GM23338 (cell line): ENCODE measurements at regions not wholly inside any gene's neighbourhood (a gene's known extent, or its start where the extent isn't known, plus 50 kb on each side); places are given as distances from the start of the nearest gene placed in this dataset.

Experiments used
- ATAC-seq: fragments of 200-7000 bp; cut with Tn5 transposase; 3 replicates; pipeline ENCODE4 v1.9.1; 2020
- DNase-seq: peaks from one replicate; pipeline ENCODE4 v3.0.0-alpha.2; 2015; ENCODE audit warnings: low spot score
- H2AFZ ChIP-seq: fragments of 200-600 bp; sonication (generic); 2 replicates; pipeline ENCODE4 v1.8.0; 2016; ENCODE audit warnings: antibody characterized with exemption, mild to moderate bottlenecking, moderate library complexity
- H3F3A ChIP-seq: fragments of 200-600 bp; sonication (generic); replicated peaks from 2 replicates; pipeline ENCODE4 v1.8.0; 2017; ENCODE audit warnings: antibody characterized with exemption, mixed run types, low read depth
- H3K27ac ChIP-seq: fragments of 200-600 bp; sonication (generic); 2 replicates; pipeline ENCODE4 v1.6.1; 2016; ENCODE audit warnings: low read depth
- H3K27me3 ChIP-seq: fragments of 200-600 bp; sonication (generic); 2 replicates; pipeline ENCODE4 v1.8.0; 2016; ENCODE audit warnings: mild to moderate bottlenecking, mixed run types, moderate library complexity; ENCODE audit not compliant: insufficient read depth
- H3K36me3 ChIP-seq: fragments of 200-600 bp; sonication (generic); 2 replicates; pipeline ENCODE4 v1.8.0; 2016; ENCODE audit warnings: mild to moderate bottlenecking; ENCODE audit not compliant: insufficient read depth
- H3K4me1 ChIP-seq: fragments of 200-600 bp; sonication (generic); 2 replicates; pipeline ENCODE4 v1.8.0; 2016; ENCODE audit warnings: mild to moderate bottlenecking, moderate library complexity; ENCODE audit not compliant: insufficient read depth
- H3K4me2 ChIP-seq: fragments of 200-600 bp; sonication (generic); 2 replicates; pipeline ENCODE4 v1.7.1; 2017; ENCODE audit warnings: mixed run types
- H3K4me3 ChIP-seq: fragments of 200-600 bp; sonication (generic); 2 replicates; pipeline ENCODE4 v1.6.1; 2016; ENCODE audit warnings: mixed run types
- H3K79me2 ChIP-seq: fragments of 200-600 bp; sonication (generic); replicated peaks from 2 replicates; pipeline ENCODE4 v1.8.0; 2017; ENCODE audit warnings: mild to moderate bottlenecking; ENCODE audit not compliant: insufficient read depth
- H3K9me2 ChIP-seq: fragments of 200-600 bp; sonication (generic); 2 replicates; pipeline ENCODE4 v1.8.0; 2017; ENCODE audit not compliant: insufficient read depth
- H4K20me1 ChIP-seq: fragments of 200-600 bp; sonication (generic); replicated peaks from 2 replicates; pipeline ENCODE4 v1.8.0; 2017; ENCODE audit warnings: mild to moderate bottlenecking; ENCODE audit not compliant: insufficient read depth
- H3K27ac Mint-ChIP-seq: 2 replicates; pipeline ENCODE4 v1.8.0; 2020; ENCODE audit warnings: inconsistent platforms, mild to moderate bottlenecking, moderate library complexity, mixed read lengths
- H3K27me3 Mint-ChIP-seq: 3 replicates; pipeline ENCODE4 v1.8.0; 2022; ENCODE audit warnings: low read depth, mild to moderate bottlenecking, moderate library complexity, mixed read lengths, inconsistent platforms; ENCODE audit not compliant: insufficient read depth, poor library complexity
- H3K36me3 Mint-ChIP-seq: 3 replicates; pipeline ENCODE4 v1.8.0; 2021; ENCODE audit warnings: low read depth, mild to moderate bottlenecking, inconsistent platforms, moderate library complexity, mixed read lengths
- H3K4me1 Mint-ChIP-seq: 3 replicates; pipeline ENCODE4 v1.8.0; 2020; ENCODE audit warnings: mild to moderate bottlenecking, inconsistent platforms, mixed read lengths
- H3K4me3 Mint-ChIP-seq: 3 replicates; pipeline ENCODE4 v1.8.0; 2021; ENCODE audit warnings: moderate library complexity, mild to moderate bottlenecking, inconsistent platforms, mixed read lengths
- H3K9me3 Mint-ChIP-seq: 3 replicates; pipeline ENCODE4 v1.8.0; 2020; ENCODE audit warnings: moderate library complexity, mild to moderate bottlenecking, inconsistent platforms, mixed read lengths
- CREB1 ChIP-seq: fragments of 250-450 bp; sonication (Bioruptor Pico); IDR thresholded peaks from 2 replicates; pipeline ENCODE4 v1.5.0; 2020; ENCODE audit warnings: low read depth, mild to moderate bottlenecking, moderate library complexity
- EZH2 ChIP-seq: fragments of 200-600 bp; sonication (generic); IDR thresholded peaks from one replicate; pipeline ENCODE4 v1.8.0; 2017; ENCODE audit warnings: antibody characterized with exemption, mild to moderate bottlenecking, low read depth; ENCODE audit not compliant: unreplicated experiment
- EZH2phosphoT487 ChIP-seq: fragments of 200-600 bp; sonication (generic); IDR thresholded peaks from one replicate; pipeline ENCODE4 v1.8.1; 2018; ENCODE audit warnings: antibody characterized with exemption; ENCODE audit not compliant: unreplicated experiment
- JUNB ChIP-seq: IDR thresholded peaks from one replicate; pipeline ENCODE4 v1.6.1; 2016; ENCODE audit warnings: antibody characterized with exemption; ENCODE audit not compliant: unreplicated experiment
- NANOG ChIP-seq: IDR thresholded peaks from 2 replicates; pipeline ENCODE4 v1.6.1; 2016; ENCODE audit warnings: antibody characterized with exemption, borderline replicate concordance
- POLR2AphosphoS5 ChIP-seq: IDR thresholded peaks from 2 replicates; pipeline ENCODE4 v1.6.1; 2016; ENCODE audit warnings: antibody characterized with exemption, low read depth
- STAT1 ChIP-seq: IDR thresholded peaks from one replicate; pipeline ENCODE4 v1.6.1; 2016; ENCODE audit warnings: antibody characterized with exemption; ENCODE audit not compliant: unreplicated experiment
- ZNF114 ChIP-seq: fragments of 250-450 bp; sonication (Bioruptor Pico); IDR thresholded peaks from 2 replicates; pipeline ENCODE4 v1.5.0; 2020; ENCODE audit warnings: mild to moderate bottlenecking, moderate library complexity
- ZNF331 ChIP-seq: fragments of 250-450 bp; sonication (Bioruptor Pico); IDR thresholded peaks from 2 replicates; pipeline ENCODE4 v1.5.0; 2020; ENCODE audit warnings: low read depth, mild to moderate bottlenecking, moderate library complexity
- TF ChIP-seq, protein P1 (sequence below): IDR thresholded peaks from one replicate; pipeline ENCODE4 v1.6.1; 2018; ENCODE audit warnings: antibody characterized with exemption; ENCODE audit not compliant: unreplicated experiment
- TF ChIP-seq, protein P2 (sequence below): fragments of 250-450 bp; sonication (Bioruptor Pico); IDR thresholded peaks from 2 replicates; pipeline ENCODE4 v1.5.0; 2020; ENCODE audit warnings: mild to moderate bottlenecking, moderate library complexity
- TF ChIP-seq, protein P3 (sequence below), 2 experiments: fragments of 200-600 bp in 1 of 2; sonication (generic) in 1 of 2; conservative IDR thresholded peaks; 2 replicates each; pipeline versions ENCODE4 v1.5.1 to v1.6.1; 2016 to 2017; ENCODE audit warnings: antibody characterized with exemption in 2 of 2, low read depth in 2 of 2, mild to moderate bottlenecking in 2 of 2, moderate library complexity in 1 of 2
- TF ChIP-seq, protein P4 (sequence below): IDR thresholded peaks from 2 replicates; pipeline ENCODE4 v1.6.1; 2016; ENCODE audit warnings: antibody characterized with exemption

DNA sequence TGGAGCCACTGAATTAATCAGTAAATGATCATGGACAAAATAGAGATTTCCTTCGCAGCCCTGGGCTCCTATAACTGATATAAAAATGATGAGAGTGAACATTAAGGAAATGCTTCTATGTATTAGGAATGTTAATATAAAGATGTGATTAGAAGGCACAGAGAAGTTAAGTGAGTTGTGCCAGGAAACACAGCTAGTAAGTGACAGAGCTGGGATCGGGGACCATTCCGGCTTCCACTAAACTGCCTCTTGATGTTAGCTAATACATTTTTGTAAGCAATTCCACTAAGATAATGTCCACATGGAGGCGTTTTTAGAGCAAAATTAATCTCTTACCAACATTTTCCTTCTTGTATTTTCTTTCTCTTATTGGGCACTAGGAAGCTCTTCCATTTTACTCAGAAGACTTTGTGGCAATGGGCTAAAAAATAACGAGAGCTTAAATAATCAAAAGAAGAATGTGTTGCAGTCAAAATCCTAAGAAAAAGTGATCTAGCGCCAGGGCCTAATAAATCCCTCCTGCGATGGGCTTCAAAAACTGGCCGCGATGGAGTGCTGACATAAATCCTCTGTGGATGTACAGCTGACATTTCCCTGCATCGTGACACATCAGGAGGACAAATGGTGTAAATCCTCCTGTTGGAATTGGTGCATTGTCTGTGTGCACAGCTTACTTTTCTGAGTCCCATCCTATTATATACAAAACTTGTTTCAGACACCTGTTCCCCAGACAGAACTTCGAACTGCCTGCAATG, 326.1 kb upstream of the MAF start:
- ATAC-seq (no peak), DNase-seq (no peak)
- H2AFZ ChIP-seq = no peak overlapping the region
- no peaks in the 10 kb centered on the region for H4K20me1 ChIP-seq
- no peak overlapping the region for H3K27ac ChIP-seq
- Mint-ChIP-seq H3K27me3 (peaks cover 1% of the 10 kb centered on the region), H3K4me3 (no peak overlapping the region), H3K9me3 (no peaks in the 10 kb centered on the region), H3K36me3 (no peaks in the 10 kb centered on the region), H3K27ac (no peak overlapping the region), H3K4me1 (no peaks in the 10 kb centered on the region)
- no peaks in the 10 kb centered on the region; the same call in 1 of the 2 replicates for H3K9me2 ChIP-seq
- H3K4me2 ChIP-seq = no peak overlapping the region
- no peaks in the 10 kb centered on the region for H3K36me3 ChIP-seq
- TF ChIP-seq, protein P1, sequence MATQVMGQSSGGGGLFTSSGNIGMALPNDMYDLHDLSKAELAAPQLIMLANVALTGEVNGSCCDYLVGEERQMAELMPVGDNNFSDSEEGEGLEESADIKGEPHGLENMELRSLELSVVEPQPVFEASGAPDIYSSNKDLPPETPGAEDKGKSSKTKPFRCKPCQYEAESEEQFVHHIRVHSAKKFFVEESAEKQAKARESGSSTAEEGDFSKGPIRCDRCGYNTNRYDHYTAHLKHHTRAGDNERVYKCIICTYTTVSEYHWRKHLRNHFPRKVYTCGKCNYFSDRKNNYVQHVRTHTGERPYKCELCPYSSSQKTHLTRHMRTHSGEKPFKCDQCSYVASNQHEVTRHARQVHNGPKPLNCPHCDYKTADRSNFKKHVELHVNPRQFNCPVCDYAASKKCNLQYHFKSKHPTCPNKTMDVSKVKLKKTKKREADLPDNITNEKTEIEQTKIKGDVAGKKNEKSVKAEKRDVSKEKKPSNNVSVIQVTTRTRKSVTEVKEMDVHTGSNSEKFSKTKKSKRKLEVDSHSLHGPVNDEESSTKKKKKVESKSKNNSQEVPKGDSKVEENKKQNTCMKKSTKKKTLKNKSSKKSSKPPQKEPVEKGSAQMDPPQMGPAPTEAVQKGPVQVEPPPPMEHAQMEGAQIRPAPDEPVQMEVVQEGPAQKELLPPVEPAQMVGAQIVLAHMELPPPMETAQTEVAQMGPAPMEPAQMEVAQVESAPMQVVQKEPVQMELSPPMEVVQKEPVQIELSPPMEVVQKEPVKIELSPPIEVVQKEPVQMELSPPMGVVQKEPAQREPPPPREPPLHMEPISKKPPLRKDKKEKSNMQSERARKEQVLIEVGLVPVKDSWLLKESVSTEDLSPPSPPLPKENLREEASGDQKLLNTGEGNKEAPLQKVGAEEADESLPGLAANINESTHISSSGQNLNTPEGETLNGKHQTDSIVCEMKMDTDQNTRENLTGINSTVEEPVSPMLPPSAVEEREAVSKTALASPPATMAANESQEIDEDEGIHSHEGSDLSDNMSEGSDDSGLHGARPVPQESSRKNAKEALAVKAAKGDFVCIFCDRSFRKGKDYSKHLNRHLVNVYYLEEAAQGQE = no peak
- no peak for TF ChIP-seq JUNB
- TF ChIP-seq STAT1 = no peak
- TF ChIP-seq ZNF114 = no peak
- no peak for TF ChIP-seq EZH2phosphoT487
- no peak for TF ChIP-seq POLR2AphosphoS5
- TF ChIP-seq EZH2 = no peak
- no peak for TF ChIP-seq ZNF331 (CRISPR knock-in tag)
- TF ChIP-seq, protein P2, sequence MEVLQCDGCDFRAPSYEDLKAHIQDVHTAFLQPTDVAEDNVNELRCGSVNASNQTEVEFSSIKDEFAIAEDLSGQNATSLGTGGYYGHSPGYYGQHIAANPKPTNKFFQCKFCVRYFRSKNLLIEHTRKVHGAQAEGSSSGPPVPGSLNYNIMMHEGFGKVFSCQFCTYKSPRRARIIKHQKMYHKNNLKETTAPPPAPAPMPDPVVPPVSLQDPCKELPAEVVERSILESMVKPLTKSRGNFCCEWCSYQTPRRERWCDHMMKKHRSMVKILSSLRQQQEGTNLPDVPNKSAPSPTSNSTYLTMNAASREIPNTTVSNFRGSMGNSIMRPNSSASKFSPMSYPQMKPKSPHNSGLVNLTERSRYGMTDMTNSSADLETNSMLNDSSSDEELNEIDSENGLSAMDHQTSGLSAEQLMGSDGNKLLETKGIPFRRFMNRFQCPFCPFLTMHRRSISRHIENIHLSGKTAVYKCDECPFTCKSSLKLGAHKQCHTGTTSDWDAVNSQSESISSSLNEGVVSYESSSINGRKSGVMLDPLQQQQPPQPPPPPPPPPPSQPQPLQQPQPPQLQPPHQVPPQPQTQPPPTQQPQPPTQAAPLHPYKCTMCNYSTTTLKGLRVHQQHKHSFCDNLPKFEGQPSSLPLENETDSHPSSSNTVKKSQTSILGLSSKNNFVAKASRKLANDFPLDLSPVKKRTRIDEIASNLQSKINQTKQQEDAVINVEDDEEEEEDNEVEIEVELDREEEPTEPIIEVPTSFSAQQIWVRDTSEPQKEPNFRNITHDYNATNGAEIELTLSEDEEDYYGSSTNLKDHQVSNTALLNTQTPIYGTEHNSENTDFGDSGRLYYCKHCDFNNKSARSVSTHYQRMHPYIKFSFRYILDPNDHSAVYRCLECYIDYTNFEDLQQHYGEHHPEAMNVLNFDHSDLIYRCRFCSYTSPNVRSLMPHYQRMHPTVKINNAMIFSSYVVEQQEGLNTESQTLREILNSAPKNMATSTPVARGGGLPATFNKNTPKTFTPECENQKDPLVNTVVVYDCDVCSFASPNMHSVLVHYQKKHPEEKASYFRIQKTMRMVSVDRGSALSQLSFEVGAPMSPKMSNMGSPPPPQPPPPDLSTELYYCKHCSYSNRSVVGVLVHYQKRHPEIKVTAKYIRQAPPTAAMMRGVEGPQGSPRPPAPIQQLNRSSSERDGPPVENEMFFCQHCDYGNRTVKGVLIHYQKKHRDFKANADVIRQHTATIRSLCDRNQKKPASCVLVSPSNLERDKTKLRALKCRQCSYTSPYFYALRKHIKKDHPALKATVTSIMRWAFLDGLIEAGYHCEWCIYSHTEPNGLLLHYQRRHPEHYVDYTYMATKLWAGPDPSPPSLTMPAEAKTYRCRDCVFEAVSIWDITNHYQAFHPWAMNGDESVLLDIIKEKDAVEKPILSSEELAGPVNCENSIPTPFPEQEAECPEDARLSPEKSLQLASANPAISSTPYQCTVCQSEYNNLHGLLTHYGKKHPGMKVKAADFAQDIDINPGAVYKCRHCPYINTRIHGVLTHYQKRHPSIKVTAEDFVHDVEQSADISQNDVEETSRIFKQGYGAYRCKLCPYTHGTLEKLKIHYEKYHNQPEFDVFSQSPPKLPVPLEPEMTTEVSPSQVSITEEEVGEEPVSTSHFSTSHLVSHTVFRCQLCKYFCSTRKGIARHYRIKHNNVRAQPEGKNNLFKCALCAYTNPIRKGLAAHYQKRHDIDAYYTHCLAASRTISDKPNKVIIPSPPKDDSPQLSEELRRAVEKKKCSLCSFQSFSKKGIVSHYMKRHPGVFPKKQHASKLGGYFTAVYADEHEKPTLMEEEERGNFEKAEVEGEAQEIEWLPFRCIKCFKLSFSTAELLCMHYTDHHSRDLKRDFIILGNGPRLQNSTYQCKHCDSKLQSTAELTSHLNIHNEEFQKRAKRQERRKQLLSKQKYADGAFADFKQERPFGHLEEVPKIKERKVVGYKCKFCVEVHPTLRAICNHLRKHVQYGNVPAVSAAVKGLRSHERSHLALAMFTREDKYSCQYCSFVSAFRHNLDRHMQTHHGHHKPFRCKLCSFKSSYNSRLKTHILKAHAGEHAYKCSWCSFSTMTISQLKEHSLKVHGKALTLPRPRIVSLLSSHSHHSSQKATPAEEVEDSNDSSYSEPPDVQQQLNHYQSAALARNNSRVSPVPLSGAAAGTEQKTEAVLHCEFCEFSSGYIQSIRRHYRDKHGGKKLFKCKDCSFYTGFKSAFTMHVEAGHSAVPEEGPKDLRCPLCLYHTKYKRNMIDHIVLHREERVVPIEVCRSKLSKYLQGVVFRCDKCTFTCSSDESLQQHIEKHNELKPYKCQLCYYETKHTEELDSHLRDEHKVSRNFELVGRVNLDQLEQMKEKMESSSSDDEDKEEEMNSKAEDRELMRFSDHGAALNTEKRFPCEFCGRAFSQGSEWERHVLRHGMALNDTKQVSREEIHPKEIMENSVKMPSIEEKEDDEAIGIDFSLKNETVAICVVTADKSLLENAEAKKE (CRISPR knock-in tag) = no peak
- TF ChIP-seq NANOG = no peak
- TF ChIP-seq, protein P3, sequence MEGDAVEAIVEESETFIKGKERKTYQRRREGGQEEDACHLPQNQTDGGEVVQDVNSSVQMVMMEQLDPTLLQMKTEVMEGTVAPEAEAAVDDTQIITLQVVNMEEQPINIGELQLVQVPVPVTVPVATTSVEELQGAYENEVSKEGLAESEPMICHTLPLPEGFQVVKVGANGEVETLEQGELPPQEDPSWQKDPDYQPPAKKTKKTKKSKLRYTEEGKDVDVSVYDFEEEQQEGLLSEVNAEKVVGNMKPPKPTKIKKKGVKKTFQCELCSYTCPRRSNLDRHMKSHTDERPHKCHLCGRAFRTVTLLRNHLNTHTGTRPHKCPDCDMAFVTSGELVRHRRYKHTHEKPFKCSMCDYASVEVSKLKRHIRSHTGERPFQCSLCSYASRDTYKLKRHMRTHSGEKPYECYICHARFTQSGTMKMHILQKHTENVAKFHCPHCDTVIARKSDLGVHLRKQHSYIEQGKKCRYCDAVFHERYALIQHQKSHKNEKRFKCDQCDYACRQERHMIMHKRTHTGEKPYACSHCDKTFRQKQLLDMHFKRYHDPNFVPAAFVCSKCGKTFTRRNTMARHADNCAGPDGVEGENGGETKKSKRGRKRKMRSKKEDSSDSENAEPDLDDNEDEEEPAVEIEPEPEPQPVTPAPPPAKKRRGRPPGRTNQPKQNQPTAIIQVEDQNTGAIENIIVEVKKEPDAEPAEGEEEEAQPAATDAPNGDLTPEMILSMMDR (conservative IDR thresholded peaks at IDR 0.05; ENCODE audit: low read depth in 2 of 2) = no peak
- TF ChIP-seq, protein P4, sequence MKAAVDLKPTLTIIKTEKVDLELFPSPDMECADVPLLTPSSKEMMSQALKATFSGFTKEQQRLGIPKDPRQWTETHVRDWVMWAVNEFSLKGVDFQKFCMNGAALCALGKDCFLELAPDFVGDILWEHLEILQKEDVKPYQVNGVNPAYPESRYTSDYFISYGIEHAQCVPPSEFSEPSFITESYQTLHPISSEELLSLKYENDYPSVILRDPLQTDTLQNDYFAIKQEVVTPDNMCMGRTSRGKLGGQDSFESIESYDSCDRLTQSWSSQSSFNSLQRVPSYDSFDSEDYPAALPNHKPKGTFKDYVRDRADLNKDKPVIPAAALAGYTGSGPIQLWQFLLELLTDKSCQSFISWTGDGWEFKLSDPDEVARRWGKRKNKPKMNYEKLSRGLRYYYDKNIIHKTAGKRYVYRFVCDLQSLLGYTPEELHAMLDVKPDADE = no peak
- no peak for TF ChIP-seq CREB1
- H3K27me3 ChIP-seq = no peaks in the 10 kb centered on the region
- H3K4me3 ChIP-seq = no peak overlapping the region
- no peaks in the 10 kb centered on the region for H3F3A ChIP-seq
- no peaks in the 10 kb centered on the region for H3K79me2 ChIP-seq
- no peaks in the 10 kb centered on the region for H3K4me1 ChIP-seq
